Bronchial epithelial cell (primary cell): ENCODE measurements at regions not wholly inside any gene's neighbourhood (a gene's known extent, or its start where the extent isn't known, plus 50 kb on each side); places are given as distances from the start of the nearest gene placed in this dataset.

ENCODE experiments used
- DNase-seq: peaks from one replicate; pipeline ENCODE4 v3.0.0-alpha.2; 2010; ENCODE audit warnings: low read depth
- FAIRE-seq: peaks from 2 replicates; lab custom pipeline; 2011; peaks lifted over from hg19 to GRCh38; lab: Jason Lieb, UNC
- H3K27me3 ChIP-seq: 2 replicates; pipeline ENCODE4 v1.5.1; 2011; ENCODE audit warnings: low read length; ENCODE audit not compliant: control insufficient read depth, insufficient read depth
- H3K36me3 ChIP-seq: 2 replicates; pipeline ENCODE4 v1.5.1; 2011; ENCODE audit warnings: low read length; ENCODE audit not compliant: control insufficient read depth, insufficient read depth
- H3K4me3 ChIP-seq: 2 replicates; pipeline ENCODE4 v1.5.1; 2011; ENCODE audit warnings: mild to moderate bottlenecking, low read depth, low read length, control low read depth
- CTCF ChIP-seq: IDR thresholded peaks from 2 replicates; pipeline ENCODE4 v1.5.1; 2011; ENCODE audit warnings: mild to moderate bottlenecking, moderate library complexity, low read length, control low read depth, inconsistent platforms; ENCODE audit not compliant: insufficient read depth, severe bottlenecking

- H3K27me3 ChIP-seq: no peaks in the 10 kb centered on the region
- DNase-seq (no peak), FAIRE-seq (no peak)
- H3K4me3 ChIP-seq: no peak overlapping the region
- H3K36me3 ChIP-seq: no peaks in the 10 kb centered on the region
- no peak for TF ChIP-seq CTCF
These were observed 75.0 kb upstream of the MSTN start for GRCh38 chr2:190137561-190137960.

DNA sequence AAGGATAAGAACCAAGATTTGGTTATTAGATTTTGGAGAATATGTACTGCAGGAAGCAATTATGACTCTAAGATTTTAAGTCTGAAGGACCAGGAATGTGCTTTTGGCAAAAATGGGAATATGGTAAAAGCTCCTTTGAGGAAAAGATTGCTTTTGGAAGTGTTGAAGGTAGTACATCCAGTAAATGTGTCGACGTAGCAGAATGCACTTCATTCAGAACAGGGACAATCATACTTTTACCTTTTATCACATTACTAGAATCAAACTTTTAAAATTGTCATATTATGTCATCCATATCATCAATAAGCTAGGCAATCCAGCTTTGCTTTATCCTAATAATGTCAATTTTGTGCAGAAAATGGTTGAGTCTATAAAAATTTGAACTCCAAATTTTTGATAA lies 74.3 kb upstream of the MSTN start:
- no peak for FAIRE-seq
- no peak for DNase-seq
- Histone ChIP-seq H3K27me3 (no peaks in the 10 kb centered on the region), H3K4me3 (no peak overlapping the region), H3K36me3 (no peaks in the 10 kb centered on the region)
- TF ChIP-seq CTCF: no peak

DNA sequence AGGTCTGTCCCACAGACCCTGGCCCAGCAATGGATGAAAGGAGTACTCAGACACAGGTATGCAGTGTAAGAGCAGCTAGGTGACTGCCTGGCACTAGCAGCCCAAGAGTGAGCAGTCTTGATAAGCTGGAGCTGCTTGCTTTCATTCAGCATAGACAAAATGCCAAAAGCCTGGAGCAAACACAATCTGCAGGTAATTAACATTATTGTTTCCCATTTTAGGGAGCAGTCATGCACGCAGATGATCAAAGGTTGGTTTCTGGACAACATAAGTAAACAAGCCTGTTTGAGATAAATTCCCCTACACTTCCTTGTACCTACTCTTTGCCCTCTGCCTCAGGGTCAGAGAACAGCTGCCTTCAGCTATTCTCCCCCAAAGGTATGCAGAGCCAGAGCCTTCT lies 73.7 kb upstream of the MSTN start:
- no peak for TF ChIP-seq CTCF
- no peak for DNase-seq
- Histone ChIP-seq H3K36me3 (no peaks in the 10 kb centered on the region), H3K4me3 (no peak overlapping the region), H3K27me3 (no peaks in the 10 kb centered on the region)
- no peak for FAIRE-seq

DNA sequence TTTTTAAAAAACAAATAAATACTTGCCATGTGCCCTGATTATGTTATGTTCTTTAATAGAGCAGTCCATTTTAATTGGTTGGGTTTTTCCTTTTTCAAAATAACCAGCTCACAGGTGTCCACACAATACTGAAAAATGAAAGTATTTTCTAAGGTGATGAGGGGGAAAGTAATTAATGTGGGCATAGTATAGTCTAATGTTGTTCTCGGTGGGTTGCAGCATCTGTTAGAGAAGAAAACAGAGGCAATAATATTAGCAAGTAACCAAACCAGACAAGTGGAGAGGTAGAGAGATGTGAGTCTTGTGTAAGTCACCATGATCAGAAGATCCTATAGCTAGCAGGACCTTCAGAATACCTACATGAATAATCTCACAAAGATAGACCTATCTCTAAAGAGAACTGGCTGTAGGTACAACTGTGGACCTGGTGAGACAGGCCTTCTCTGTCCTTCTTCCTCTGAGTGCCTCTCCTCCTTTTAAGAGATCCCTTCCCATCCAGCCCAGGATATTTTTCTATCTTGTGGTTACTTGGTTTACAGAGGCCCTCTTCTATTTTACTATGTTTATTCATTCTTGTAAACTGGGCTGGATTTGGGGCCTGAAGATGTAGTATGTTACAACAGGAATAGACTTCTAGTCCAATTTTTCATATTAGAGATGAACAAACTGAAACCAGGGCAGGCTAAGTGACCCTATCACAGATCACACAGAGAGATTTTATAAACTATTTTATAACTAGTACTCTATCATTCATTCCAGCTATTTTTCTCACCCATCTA lies 67.1 kb upstream of the MSTN start:
- Histone ChIP-seq H3K27me3 (no peaks in the 10 kb centered on the region), H3K36me3 (no peaks in the 10 kb centered on the region), H3K4me3 (no peak overlapping the region)
- DNase-seq (no peak), FAIRE-seq (no peak)
- no peak for TF ChIP-seq CTCF

DNA sequence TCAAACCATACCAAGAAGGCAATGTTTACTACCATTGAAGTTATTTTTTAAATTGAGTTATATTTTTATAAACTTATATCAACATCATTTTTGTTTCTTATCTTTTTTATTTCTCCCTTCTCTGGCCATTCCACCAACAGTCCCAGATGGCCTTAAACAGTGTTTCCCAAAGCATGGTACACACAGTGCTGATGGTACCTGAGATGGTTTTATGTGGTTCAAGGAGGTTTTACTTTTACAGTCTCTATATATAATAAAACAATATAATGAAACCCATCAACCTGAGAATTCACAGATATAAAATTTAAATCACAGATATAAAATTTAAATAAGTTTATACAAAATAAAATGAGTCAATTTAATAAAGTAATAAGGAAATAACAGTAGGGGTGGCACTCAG lies 65.1 kb upstream of the MSTN start:
- TF ChIP-seq CTCF: no peak
- FAIRE-seq: no peak
- H3K4me3 ChIP-seq: no peak overlapping the region
- no peak for DNase-seq
- H3K27me3 ChIP-seq: no peaks in the 10 kb centered on the region
- H3K36me3 ChIP-seq: no peaks in the 10 kb centered on the region

DNA sequence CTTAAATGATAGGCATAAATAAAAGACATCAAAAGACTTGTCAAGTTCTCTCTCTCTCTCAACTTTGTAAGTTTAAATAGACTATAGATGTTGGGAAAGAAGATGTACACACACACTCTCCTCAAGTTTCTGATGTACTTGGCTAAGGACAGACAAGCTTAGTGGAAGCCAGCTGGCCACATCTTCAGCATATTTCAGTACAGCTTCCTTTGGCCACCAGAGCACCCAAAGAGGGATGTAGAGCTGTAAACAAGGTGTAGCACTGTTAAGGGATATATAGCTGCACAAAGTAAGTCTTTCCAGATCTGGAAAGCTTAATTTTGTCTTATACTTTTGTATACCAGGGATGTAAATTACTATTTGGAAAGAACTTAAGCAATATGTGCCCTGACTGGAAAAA lies 64.3 kb upstream of the MSTN start:
- Histone ChIP-seq H3K36me3 (no peaks in the 10 kb centered on the region), H3K27me3 (no peaks in the 10 kb centered on the region), H3K4me3 (no peak overlapping the region)
- DNase-seq (no peak), FAIRE-seq (no peak)
- no peak for TF ChIP-seq CTCF
